Daoy (cell line): ENCODE measurements at regions not wholly inside any gene's neighbourhood (a gene's known extent, or its start where the extent isn't known, plus 50 kb on each side); places are given as distances from the start of the nearest gene placed in this dataset.

Experiments
- DNase-seq: peaks from one replicate; pipeline ENCODE4 v3.0.0-alpha.2; 2015; ENCODE audit warnings: low read depth

DNA sequence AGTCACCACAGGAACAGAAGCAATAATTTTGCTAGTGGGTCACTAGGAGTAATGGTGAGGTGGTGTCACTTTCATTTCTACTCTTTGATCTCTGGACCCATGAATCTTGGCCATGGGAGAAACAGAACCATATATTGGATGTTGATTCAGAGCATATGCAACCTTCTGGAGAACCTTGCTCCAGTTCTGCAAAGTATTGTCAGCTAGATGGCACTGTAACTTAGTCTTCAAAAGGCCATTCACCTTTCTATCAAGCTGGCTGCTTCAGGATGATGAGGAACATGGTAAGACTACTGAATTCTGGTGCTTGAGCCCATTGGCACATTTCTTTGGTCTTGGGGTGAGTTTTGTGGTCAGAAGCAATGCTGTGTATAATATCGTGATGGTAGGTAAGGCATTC, 129.1 kb upstream of the FBN2 start:
- no peak for DNase-seq

DNA sequence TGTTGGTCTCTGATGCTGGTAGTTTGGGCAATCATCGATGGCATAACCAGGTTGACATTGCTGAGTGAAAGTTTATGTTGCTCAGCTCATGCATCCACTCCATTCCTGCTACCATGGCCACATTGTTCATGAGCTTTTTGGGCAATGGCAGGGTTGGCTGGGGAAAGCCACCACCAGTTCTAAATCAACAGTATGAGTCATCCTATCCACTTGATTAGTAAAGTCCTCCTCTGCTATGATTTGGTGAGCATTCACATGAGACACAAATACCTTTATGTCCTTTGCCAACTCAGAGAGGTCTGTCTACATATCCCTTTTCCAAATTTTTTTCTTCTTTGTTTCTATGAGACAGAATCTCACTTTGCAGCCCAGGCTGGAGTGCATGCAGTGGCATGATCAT, 129.7 kb upstream of the FBN2 start:
- DNase-seq, result no peak

DNA sequence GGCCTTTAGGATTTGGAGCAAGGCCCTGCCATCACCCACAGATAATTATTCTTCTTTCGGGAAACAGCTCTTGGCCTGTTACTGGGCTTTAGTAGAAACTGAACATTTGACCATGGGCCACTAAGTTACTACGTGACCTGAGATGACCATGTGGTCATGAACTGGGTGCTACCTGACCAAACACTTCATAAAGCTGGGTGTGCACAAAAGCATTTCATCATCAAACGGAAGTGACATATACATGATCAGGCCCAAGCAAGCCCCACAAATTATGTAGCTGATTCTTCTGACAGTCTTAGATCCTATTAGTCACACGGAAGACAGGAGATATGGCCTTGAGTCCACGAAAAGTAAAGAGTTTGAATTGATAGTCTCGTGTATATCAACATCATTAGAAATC, 130.9 kb upstream of the FBN2 start:
- no peak for DNase-seq

DNA sequence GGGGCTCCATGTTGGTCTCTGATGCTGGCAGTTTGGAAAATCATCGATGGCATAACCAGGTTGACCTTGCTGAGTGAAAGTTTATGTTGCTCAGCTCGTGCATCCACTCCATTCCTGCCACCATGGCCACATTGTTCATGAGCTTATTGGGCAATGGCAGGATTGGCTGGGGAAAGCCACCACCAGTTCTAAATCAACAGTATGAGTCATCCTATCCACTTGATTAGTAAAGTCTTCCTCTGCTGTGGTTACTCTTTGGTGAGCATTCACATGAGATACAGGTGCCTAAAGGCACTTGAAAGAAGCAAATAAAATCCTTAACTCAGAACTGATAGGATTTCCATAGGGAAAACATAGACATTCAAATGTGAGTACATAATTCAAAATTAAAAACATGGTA, 131.8 kb upstream of the FBN2 start:
- peak; percentile 36 for DNase-seq

DNA sequence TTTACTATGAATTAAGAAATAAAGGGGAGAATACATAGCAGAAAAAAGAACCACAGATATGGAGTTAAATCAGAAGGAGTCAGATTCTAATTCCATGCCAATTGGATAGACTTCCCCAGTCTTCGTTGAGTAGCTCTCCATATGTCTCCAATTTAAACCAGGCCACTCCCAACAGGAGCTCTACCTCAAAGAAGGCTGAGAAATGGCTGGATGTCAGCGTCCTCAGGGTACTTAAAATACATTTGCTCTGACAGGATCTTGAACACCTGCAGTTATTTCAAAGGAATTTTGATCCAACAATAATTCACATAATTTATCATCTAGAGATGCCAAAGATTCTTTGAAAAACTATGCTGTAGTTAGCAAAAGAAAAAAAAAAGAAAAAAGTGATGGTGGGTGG, 133.9 kb upstream of the FBN2 start:
- no peak for DNase-seq

DNA sequence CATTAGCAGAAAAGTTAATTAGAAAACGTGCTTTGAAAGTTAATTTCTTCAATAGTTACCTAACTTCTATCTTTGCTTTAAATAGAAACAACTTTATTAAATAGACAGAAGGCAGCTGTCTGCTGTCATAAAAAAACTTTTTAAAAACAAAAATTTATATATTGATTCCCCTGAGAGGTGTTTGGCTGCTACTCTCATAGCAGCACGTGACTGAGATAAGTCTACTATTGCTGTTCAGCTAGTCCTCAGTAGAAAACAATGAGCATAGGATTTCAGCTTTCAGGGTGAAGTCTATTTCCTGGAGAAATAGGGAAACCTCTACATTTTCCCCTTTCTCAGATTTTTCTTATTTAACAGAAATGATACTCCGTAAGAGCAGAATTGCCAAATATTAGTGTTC, 135.0 kb upstream of the FBN2 start:
- DNase-seq, result no peak

DNA sequence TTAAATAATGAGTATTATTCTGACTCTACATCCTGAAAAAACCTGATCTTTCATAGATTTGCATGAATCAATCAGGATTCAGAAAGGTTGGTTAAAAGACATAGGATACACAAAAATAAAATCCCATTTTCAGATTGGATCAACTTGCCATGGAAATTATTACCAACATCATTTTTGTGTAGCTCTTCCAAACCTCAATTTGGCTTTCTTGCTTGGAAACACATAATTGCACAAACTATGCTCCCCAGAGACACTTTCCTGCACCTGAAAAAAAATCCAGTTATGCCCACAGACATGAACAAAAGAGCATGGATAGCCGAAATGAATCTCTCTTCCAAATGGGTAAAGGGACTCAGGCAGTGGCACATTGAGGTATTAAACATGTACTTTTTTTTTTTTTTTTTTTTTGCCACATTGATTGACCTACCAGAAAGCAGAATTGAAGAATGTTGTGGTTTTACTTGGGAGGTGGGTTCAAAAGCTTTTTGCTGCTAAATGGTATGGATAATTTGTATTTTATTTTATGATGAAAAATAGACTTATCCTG, 135.4 kb upstream of the FBN2 start:
- DNase-seq, result no peak

DNA sequence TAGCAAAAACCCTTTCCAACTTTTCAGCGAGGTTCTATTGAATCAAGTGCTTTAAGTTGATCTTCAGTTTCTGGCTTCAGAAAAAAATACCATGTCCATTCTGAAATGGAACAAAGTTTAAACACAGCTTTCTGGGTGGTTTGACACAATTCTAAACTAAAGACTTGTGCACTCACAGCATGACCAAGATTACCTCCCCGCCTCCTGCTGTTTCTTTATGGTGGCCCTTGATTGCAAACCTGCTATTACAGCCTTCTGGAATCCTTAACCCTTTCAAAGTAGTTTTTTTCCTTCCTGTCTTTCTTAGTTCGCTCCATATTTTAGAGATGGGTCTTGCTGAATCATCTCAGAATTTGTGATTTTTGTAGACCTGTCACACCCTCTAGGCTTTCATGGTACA, 135.9 kb upstream of the FBN2 start:
- DNase-seq, result no peak

DNA sequence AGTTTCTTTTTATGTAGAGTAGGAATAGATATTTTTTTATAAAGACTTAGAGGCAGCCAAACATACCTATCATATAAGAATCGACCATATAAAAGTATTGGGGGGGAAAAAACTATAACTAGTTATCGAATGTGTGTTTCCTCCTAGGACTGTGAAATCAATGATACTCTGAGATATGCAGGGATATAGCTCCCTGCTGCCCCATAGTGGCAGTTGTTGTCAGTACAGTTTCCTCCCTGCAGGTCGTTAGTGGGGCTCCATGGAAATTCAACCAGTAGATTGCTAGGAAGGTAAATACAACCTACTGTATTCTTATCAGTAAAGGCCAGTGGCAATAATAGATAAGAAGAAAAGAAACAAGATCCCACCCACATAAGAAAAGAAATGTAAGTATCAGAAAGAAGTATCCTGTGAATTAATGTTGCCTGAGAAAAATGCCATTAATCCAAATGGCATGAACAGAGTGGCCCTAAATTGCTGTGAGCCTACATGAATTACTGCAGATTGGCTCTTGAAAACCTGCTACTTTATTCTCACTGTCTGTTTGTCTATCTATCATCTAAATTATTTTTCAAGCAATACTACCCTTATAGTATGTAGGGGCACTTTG, 136.9 kb upstream of the FBN2 start:
- peak; percentile 53 for DNase-seq

DNA sequence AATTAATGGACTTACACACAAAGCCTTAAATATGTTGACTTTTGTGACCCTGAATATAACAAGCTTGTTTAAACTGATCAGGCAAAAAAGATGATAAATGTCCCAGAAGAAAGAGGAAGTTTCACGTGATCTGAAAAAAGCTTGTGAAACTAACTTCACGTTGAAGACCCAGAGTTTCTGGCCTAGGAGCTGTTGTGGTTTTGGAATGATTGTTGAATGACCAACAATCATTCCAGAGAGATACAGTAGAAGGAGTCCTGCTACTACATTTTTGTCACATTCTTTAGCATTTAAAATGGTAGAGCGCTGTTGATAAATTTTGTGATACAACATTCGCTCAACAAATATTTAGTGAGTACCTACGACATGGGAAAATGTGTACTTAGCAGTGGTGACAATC, 143.1 kb upstream of the FBN2 start:
- no peak for DNase-seq

DNA sequence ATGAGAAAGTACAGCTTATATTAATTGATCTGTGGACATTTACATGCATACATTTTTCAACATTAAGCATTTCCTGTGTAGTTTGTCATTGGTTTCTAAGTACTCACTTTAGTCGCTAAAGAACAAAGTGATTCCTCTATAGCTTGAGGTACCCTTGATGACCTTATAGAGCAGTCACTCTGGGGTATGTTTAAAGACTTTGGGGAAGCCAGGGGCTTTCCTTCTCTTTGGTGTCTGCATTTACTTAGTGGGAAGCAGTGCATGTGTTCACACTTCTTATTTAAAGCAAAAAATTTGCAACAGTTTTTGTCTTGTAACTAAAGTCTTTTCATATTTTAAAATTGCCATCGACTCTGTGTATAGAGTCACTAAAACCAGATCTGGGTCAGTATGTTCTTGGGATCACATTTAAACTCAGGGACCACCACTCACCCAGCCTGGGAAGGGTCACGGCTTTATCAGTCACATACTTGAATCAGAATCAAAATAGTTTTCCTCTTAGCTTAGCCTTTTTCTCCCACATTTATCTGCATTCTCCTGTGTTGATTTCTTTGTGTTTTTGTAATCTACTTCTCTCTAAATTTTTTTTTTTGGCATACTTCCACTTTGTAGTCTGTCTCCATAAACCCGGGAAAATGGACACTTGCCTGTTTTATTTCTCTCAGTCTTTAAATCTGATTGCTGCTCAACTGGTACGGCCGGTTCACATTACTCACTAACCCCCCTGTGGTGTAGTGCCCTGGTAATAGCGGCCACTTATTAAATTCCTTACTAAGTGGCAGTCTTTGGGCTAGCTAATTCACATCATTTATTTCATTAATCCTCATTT, 143.9 kb upstream of the FBN2 start:
- DNase-seq, result no peak

DNA sequence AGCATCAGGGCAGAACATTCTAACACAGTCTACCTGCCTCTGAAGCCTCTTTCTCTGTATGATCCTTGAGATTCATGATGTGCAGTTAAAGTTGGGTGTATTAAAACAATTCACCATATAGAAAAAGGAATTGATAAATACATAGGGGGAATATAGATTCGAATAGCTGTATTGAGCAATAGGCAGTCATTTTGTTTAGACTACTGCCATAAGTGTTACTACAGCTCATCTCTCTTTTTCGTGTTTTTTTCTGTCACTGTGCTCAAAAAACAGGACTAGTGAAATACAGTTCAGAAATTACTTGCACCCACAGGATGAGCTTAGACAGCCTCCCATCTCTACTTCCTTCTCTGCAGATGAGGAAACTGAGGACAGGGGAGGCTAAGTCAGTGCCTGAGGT, 144.6 kb upstream of the FBN2 start:
- no peak for DNase-seq

DNA sequence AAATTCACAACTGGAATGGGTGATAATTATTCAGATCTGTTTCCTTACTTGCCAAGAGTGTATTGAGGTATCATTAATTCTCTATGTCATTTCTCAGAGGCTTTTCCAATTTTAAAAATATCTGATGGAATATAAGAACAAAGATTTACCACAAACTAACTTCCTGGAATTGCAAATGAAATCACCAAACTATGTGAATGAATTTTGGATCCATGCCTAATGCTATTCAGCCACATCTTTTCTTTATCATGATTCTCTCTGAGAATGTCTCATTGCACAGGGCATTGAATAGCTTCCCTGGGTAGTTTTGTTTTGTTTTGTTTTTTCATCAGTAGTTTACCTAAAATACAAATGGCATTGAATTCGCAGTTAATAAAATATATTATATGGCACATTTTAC, 146.9 kb upstream of the FBN2 start:
- no peak for DNase-seq

DNA sequence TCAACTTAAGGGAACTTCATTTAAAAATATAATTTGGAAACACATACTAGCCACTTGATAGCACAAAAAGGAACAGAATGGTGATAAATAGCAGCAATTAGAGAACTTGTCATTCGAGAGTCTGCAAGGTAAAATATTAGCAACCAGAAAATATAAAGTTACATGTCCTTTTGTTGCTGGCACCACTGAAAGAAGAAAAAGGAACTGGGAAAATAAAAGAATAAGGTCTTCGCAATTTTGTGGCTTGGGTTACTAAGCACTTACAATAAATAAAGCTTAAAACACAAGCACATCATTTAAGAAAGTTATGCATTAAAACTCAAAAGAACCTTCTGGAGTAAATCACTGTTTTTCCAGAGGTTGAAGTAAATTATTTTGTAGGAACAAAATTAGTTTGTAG, 149.9 kb upstream of the FBN2 start:
- DNase-seq, result no peak

DNA sequence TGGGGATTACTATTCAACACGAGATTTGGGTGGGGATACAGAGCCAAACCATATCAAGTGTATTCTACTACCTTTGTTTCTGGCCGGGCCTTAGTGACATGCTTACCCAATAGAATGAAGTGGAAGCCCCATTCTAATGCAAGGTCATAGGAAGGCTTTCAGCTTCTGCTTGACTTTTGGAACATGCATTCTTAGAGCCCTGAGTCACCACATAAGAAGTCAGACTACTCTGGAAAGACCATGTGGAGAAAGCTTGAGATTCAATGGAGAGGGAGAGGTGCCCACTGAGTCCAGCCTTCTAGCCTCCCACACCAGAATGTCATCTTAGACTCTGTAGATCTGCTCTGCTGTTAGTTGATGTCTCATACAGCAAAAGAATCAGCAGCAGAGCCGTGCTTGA, 155.7 kb upstream of the FBN2 start:
- DNase-seq, result no peak

DNA sequence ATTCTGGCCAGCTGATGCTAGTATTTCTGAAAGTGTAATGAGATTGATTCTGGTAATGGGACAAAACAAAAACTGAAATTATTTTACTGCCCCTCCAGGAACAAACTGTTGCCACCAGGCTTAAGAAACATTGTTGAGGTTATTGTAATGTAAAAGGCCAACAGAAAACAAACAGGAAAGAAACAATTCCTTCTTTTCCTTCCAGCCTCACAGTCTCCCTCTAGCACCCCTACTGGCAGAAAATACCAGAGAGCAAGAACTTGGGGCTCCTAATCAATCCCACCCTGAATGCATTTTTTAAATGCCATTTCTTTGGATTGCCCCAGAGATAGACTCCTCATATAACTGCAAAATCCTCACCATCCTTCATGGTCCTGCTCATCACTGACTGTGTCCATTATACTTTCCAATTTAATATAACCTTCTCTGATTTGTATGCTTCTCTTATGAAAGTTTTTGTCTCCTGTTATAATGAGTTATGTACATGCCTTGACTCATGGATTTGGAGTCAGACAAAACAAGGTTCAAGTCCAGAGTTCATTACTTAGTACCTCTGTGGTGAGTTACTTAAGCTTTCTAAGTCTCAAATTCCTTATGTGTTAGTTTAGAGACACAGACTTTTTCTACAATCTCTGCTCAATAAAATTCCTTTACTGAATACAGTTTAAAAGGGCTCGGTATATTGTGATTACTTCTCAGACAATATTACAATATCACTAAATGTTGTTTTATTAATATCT, 157.9 kb upstream of the FBN2 start:
- no peak for DNase-seq

DNA sequence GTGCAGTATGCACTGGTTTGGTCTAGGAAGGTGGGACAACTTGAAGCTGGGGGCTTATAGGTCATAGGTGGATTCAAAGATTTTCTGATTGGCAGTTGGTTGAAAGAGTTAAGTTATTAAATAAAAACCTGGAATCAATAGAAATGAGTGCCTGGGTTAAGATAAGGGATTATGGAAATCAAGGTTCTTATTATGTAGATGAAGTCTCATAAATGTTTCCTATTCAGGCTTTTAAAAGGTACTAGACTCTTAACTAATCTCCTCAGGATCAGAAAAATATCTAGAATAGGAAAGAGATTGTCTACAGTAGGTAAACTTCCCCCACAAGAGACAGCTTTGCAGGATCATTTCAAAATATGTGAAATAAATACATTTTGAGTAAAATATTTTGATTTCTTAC, 163.3 kb upstream of the FBN2 start:
- DNase-seq, result no peak

DNA sequence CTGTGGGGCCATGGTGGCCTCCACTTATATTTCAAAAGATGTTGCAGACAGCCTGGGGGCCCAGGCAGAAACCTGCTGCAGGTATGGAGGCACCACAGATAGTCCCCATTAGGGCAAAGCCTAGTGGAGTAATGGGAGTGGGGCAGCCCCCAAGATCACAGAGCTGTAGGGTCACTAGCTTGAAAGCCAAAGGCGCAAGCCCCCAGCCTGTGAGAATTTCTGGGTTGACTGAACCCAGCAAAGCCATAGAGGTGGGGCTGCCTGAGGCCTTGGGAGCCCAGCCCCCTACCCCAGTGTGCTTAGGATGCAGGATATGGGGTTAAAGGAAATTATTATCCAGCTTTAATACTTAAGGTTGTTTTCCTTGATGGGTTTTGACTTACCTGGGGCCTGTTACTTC, 165.3 kb upstream of the FBN2 start:
- no peak for DNase-seq

DNA sequence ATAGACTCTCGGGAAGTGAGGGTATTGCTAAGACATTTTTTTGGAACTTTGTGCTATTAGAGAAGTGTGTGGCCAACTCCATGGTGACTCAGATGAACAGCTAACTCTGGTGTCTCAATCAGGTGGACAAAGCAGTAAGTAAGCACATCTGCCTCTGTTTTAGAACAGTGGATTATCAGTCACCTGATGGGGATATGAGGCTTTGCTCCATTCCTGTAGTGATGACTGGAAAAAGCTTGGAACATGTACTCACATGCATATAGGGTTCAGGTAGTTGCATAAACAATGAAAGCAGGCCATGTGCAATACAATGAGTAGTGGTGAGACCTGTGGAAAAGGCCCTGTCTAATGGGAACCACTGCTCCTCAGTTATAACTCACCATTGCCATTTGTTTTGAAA, 168.2 kb upstream of the FBN2 start:
- no peak for DNase-seq

DNA sequence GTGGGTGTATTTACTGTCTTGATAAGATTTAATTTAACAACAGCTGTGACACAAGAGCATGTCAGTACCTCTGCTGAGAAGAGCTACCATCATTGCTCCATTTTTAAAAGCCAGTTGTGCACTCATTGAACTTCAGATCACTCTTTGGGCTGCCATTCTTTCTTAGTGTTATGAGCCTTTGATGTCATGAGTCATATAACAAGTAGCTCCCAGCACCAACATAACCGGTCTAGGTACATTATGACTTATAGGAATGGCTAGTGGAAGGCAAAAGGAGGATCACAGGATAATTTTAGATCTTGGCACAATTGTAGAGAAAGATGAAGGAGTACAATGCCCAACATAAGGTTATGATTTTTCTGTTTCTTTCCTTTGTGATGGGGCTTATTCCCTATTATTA, 170.8 kb upstream of the FBN2 start:
- no peak for DNase-seq

DNA sequence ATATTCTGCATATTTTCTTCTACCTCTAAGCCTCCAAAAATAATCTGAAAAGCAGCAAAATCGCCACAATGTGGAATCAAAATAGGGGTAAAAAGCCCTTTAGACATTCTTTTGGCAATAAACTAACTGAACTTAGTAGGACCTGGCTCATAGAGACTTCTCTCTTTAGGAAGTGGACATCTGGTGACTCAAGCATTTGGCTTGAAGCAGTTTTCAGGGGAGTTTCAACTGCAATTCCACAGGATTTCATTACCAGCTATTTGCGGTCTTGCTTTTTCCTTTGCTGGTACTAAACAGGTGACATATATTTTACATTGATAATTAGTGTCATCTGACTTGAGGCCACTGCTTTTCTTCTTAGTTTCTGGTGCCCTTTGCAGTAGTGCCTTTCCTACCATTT, 173.2 kb upstream of the FBN2 start:
- no peak for DNase-seq

DNA sequence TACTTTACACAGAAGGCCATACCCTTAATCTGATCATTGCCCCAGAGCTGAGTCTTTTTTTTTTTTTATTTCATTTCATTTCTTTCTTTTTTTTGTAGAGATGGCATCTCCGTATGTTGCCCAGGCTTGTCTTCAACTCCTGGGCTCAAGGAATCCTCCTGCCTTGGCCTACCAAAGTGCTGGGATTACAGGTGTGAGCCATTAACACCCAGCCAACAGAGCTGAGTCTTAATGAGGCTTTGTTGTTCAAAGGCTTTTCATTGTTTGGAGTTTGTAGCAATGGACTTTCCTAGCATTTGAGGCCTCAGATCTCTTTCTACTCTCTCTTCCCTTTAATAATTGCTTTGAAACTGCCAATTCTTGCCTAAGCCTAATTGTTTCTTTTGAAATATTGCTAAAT, 176.5 kb upstream of the FBN2 start:
- no peak for DNase-seq

DNA sequence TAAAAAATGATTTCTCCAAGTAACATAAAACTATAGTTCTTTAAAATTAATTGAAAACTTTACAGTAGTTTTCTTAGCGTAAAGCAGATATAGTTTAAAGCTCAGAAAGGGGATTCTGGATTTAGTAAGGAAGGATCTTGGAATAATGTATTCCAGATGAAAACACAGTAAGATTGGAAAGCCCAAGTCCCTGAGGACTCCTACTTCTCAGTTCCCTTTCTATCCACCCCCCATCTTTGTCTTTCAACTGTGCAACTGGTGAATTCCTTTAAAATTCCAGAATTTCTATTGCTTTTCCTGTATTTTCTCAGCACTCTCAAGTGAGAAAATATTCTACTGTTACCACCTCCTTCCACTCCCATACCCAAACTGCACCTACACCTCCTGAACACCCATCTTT, 184.5 kb upstream of the FBN2 start:
- no peak for DNase-seq
